GM12865 (cell line): ENCODE measurements at regions not wholly inside any gene's neighbourhood (a gene's known extent, or its start where the extent isn't known, plus 50 kb on each side); places are given as distances from the start of the nearest gene placed in this dataset.

Experiments
- DNase-seq: peaks from one replicate; pipeline ENCODE4 v3.0.0; 2010; ENCODE audit warnings: low read depth
- H3K4me3 ChIP-seq: 2 replicates; pipeline ENCODE4 v1.5.1; 2011; ENCODE audit warnings: mild to moderate bottlenecking, low read depth, low read length, control low read depth
- CTCF ChIP-seq: IDR thresholded peaks from 2 replicates; pipeline ENCODE4 v1.5.1; 2011; ENCODE audit warnings: low read length, control low read depth, low read depth, inconsistent platforms; ENCODE audit not compliant: insufficient read depth; ENCODE audit errors: missing control alignments

GRCh38 chr10:4338768-4339167, 487.2 kb upstream of the AKR1E2 start:
- no peak overlapping the region for H3K4me3 ChIP-seq
- no peak for DNase-seq

GRCh38 chr10:4337563-4337962, 488.4 kb upstream of the AKR1E2 start:
- no peak overlapping the region for H3K4me3 ChIP-seq
- no peak for DNase-seq
- TF ChIP-seq CTCF: no peak

More at GRCh38 chr10:4338768-4339167, 487.2 kb upstream of the AKR1E2 start:
- TF ChIP-seq CTCF: no peak

- H3K4me3 ChIP-seq: no peak overlapping the region
- TF ChIP-seq CTCF: no peak
- DNase-seq: no peak
Measured at GRCh38 chr10:4334871-4335270, 491.1 kb upstream of the AKR1E2 start.

GRCh38 chr10:4334015-4334414, 492.0 kb upstream of the AKR1E2 start:
- no peak overlapping the region for H3K4me3 ChIP-seq
- no peak for DNase-seq
- TF ChIP-seq CTCF: no peak

- peak; percentile 5 for DNase-seq
- no peak overlapping the region for H3K4me3 ChIP-seq
- TF ChIP-seq CTCF: no peak
Measured at GRCh38 chr10:4333459-4333894, 492.5 kb upstream of the AKR1E2 start.

- no peak for DNase-seq
- H3K4me3 ChIP-seq: no peak overlapping the region
- no peak for TF ChIP-seq CTCF
Measured at GRCh38 chr10:4332764-4333458, 493.1 kb upstream of the AKR1E2 start.

- H3K4me3 ChIP-seq: no peak overlapping the region
- DNase-seq: no peak
- TF ChIP-seq CTCF: no peak
Measured at GRCh38 chr10:4331150-4331549, 494.9 kb upstream of the AKR1E2 start.
